ENCODE measurements at regions not wholly inside any gene's neighbourhood (a gene's known extent, or its start where the extent isn't known, plus 50 kb on each side); places are given as distances from the start of the nearest gene placed in this dataset.
A peak's percentile ranks its signal among the peaks of the same experiment; 100 is the strongest.

- in situ Hi-C loops (cut with MboI) = no loop called here
- SMC1A ChIA-PET (ENCODE audit: uncharacterized antibody, unreplicated experiment) = no interaction called here
- no peak for DNase-seq (ENCODE audit: low read depth, low spot score)
Observed at GRCh38 chr9:19516348-19516747, 107.5 kb downstream of the ACER2 start.

GRCh38 chr9:19513671-19514275, 105.0 kb downstream of the ACER2 start:
- ChIA-PET POLR2A (no interaction called here), SMC1A (ENCODE audit: uncharacterized antibody, unreplicated experiment) (interaction anchor here (0.5 kb wide), 1 partner anchor 1366 kb away, joined by 3 read pairs; no protein-coding TSS in a partner anchor), CTCF (interaction anchor here (0.6 kb wide), 1 partner anchor 31 kb away, joined by 3 read pairs; no protein-coding TSS in a partner anchor), RAD21 (ENCODE audit: unreplicated experiment) (no interaction called here)
- 45% methylated on average over 7 of the region's 7 CpGs for WGBS (ENCODE audit: insufficient coverage, insufficient replicate concordance, low lambda C conversion rate, missing lambda C conversion rate)
- Histone ChIP-seq H3K79me2 (ENCODE audit: control insufficient read depth, insufficient read depth, low read length) (no peaks in the 10 kb centered on the region), H3K36me3 (ENCODE audit: control insufficient read depth in 2 of 2, insufficient read depth in 2 of 2, low read length in 1 of 2) (no peaks in the 10 kb centered on the region), H2AFZ (ENCODE audit: control insufficient read depth, low read depth, low read length) (no peak overlapping the region), H3K27ac (ENCODE audit: control insufficient read depth, insufficient read depth) (no peak overlapping the region), H3K9ac (ENCODE audit: control insufficient read depth, insufficient read depth, low read length) (no peak overlapping the region), H3K4me2 (ENCODE audit: control insufficient read depth, insufficient read depth) (no peak overlapping the region), H3K9me3 (replicated peaks; ENCODE audit: control insufficient read depth, insufficient read depth, low read length) (no peaks in the 10 kb centered on the region), H4K20me1 (ENCODE audit: control insufficient read depth, insufficient read depth) (no peaks in the 10 kb centered on the region), H3K4me3 (no peak overlapping the region), H3K27me3 (replicated peaks in 1 of 2; ENCODE audit: control insufficient read depth in 2 of 2, insufficient read depth in 2 of 2, low read length in 1 of 2) (peaks cover 0 to 2% of the 10 kb centered on the region in 2 experiments; a peak in 1 of 4 replicates), H3K4me1 (ENCODE audit: control insufficient read depth, insufficient read depth, low read length) (no peaks in the 10 kb centered on the region)
- intact Hi-C loops (cut with micrococcal nuclease; ENCODE audit: unreplicated experiment) (no loop called here), in situ Hi-C loops (cut with MboI) (no loop called here)
- FAIRE-seq = no peak
- DNase-seq (ENCODE audit: low read depth, low spot score) = no peak
- TF ChIP-seq YY1 (IDR thresholded peaks at IDR 0.05; ENCODE audit: low read depth, low read length) (peak; percentile 48; the same call in 1 of the 2 replicates), ELK1 (IDR thresholded peaks at IDR 0.05; ENCODE audit: low read depth, low read length) (no peak), RBBP5 (conservative IDR thresholded peaks at IDR 0.05) (no peak), SP1 (IDR thresholded peaks at IDR 0.05; ENCODE audit: low read depth, low read length) (no peak), PAX8 (IDR thresholded peaks at IDR 0.05) (no peak)
- ATAC-seq = no peak
- no TSS peak for BruUV-seq (replicated peaks)

More at GRCh38 chr9:19516348-19516747, 107.5 kb downstream of the ACER2 start:
- FAIRE-seq = no peak
- no peak for TF ChIP-seq YBX1 (IDR thresholded peaks at IDR 0.05)
- TF ChIP-seq SIX5 (IDR thresholded peaks at IDR 0.05; ENCODE audit: low read depth, low read length, severe bottlenecking) = no peak
- no peak for TF ChIP-seq NR2C1 (IDR thresholded peaks at IDR 0.05)
- 0 out of 2 replicates have a peak, but pooled peaks have one; percentile 6 for TF ChIP-seq JUNB (IDR thresholded peaks at IDR 0.05)
- TF ChIP-seq RUNX3 (IDR thresholded peaks at IDR 0.05; ENCODE audit: low read length) = peak; percentile 41; the same call in 1 of the 2 replicates
- TF ChIP-seq ETV6 (conservative IDR thresholded peaks at IDR 0.05 in 1 of 2, IDR thresholded peaks at IDR 0.05 in 1 of 2; ENCODE audit: borderline replicate concordance in 1 of 2, low read depth in 1 of 2) = peak in 1 of 2 experiments; percentile 68; a peak in 1 of 4 replicates
- no peak for TF ChIP-seq JUND (IDR thresholded peaks at IDR 0.05; ENCODE audit: low read depth, low read length)
- TF ChIP-seq MYC (IDR thresholded peaks at IDR 0.05; ENCODE audit: insufficient read depth, insufficient read length, insufficient replicate concordance, low read length, severe bottlenecking) = no peak
- TF ChIP-seq POLR2A (IDR thresholded peaks at IDR 0.05; ENCODE audit: low read depth, low read length) = no peak
- TF ChIP-seq HDAC6 (IDR thresholded peaks at IDR 0.05; ENCODE audit: unreplicated experiment) = no peak
- no peak for TF ChIP-seq TCF3 (IDR thresholded peaks at IDR 0.05; ENCODE audit: borderline replicate concordance, insufficient read depth, low read depth, low read length)
- H3K79me2 ChIP-seq (ENCODE audit: control insufficient read depth, insufficient read depth, low read length) = no peaks in the 10 kb centered on the region
- no peak overlapping the region for H3K4me2 ChIP-seq (ENCODE audit: control insufficient read depth, insufficient read depth)
- peaks cover 0 to 2% of the 10 kb centered on the region in 2 experiments; a peak in 1 of 4 replicates for H3K27me3 ChIP-seq (replicated peaks in 1 of 2; ENCODE audit: control insufficient read depth in 2 of 2, insufficient read depth in 2 of 2, low read length in 1 of 2)
- ChIA-PET POLR2A (no interaction called here), RAD21 (ENCODE audit: unreplicated experiment) (no interaction called here), CTCF (no interaction called here)
- no peaks in the 10 kb centered on the region for H3K4me1 ChIP-seq (ENCODE audit: control insufficient read depth, insufficient read depth, low read length)
- no peaks in the 10 kb centered on the region for H3K36me3 ChIP-seq (ENCODE audit: control insufficient read depth in 2 of 2, insufficient read depth in 2 of 2, low read length in 1 of 2)
- BruUV-seq (replicated peaks) = no TSS peak
- intact Hi-C loops (cut with micrococcal nuclease; ENCODE audit: unreplicated experiment) = no loop called here
- 3% methylated on average over 4 of the region's 4 CpGs for WGBS (ENCODE audit: insufficient coverage, insufficient replicate concordance, low lambda C conversion rate, missing lambda C conversion rate)
- no peaks in the 10 kb centered on the region for H3K9me3 ChIP-seq (replicated peaks; ENCODE audit: control insufficient read depth, insufficient read depth, low read length)
- no peak overlapping the region for H3K4me3 ChIP-seq
- H4K20me1 ChIP-seq (ENCODE audit: control insufficient read depth, insufficient read depth) = no peaks in the 10 kb centered on the region
- H2AFZ ChIP-seq (ENCODE audit: control insufficient read depth, low read depth, low read length) = no peak overlapping the region
- no peak overlapping the region for H3K27ac ChIP-seq (ENCODE audit: control insufficient read depth, insufficient read depth)
- peak; percentile 40 for ATAC-seq
- H3K9ac ChIP-seq (ENCODE audit: control insufficient read depth, insufficient read depth, low read length) = no peak overlapping the region
